ENCODE measurements at regions not wholly inside any gene's neighbourhood (a gene's known extent, or its start where the extent isn't known, plus 50 kb on each side); places are given as distances from the start of the nearest gene placed in this dataset.

DNA sequence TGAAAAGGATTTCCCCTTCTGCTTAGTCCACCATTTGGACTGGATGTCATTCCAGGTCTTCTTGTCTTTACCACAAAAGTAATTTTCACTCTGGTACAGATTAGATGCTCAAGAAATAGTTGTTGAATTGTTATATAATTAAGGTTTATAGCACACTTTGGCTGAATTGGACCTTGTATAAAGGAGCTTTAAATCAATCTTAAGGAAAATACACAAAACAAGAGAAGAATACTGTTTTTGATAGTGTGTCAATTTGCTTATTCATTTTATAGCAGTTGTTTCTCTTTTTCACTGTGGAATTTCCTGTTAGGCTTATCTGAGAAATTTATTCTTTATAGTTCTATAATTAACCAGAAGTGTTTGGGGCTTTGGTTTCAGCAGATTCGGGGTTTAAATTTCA, 62.7 kb upstream of the TDRD3 start:
- Histone ChIP-seq H2BK120ac (ENCODE audit: low read depth, low read length) (no peak overlapping the region), H4K5ac (ENCODE audit: low read depth, low read length) (no peak overlapping the region), H3K4me2 (ENCODE audit: low read depth, low read length) (no peak overlapping the region), H3K56ac (ENCODE audit: extremely low read depth, insufficient read depth, low read length) (no peak overlapping the region), H3K23ac (ENCODE audit: low read depth, low read length) (no peak overlapping the region), H3K4ac (ENCODE audit: low read depth, low read length) (no peak overlapping the region), H3K14ac (replicated peaks; ENCODE audit: low read depth, low read length) (no peak overlapping the region), H3K27me3 (ENCODE audit: control insufficient read depth, insufficient read depth, low read length) (peaks cover 1% of the 10 kb centered on the region), H3K4me1 (ENCODE audit: control insufficient read depth, insufficient read depth, low read length) (peaks cover 2% of the 10 kb centered on the region; the same call in 1 of the 2 replicates), H3K9ac (ENCODE audit: low read depth, low read length) (no peak overlapping the region), H3K18ac (ENCODE audit: low read depth, low read length) (no peak overlapping the region), H3K9me1 (ENCODE audit: insufficient read depth, low read length) (no peaks in the 10 kb centered on the region; the same call in 1 of the 2 replicates), H2AK9ac (replicated peaks; ENCODE audit: low read depth, low read length, poor library complexity) (no peak overlapping the region), H2AK5ac (ENCODE audit: low read depth, low read length) (no peak overlapping the region), H3K79me1 (ENCODE audit: low read depth in 1 of 2, low read length in 2 of 2) (no peaks in the 10 kb centered on the region), H2BK20ac (ENCODE audit: low read depth, low read length) (no peak overlapping the region), H3K36me3 (ENCODE audit: control insufficient read depth, insufficient read depth, low read length) (no peaks in the 10 kb centered on the region), H4K20me1 (ENCODE audit: insufficient read depth, low read length) (no peaks in the 10 kb centered on the region), H4K8ac (ENCODE audit: low read depth in 2 of 2, low read length in 2 of 2) (no peak overlapping the region), H3K4me3 (ENCODE audit: insufficient read depth, low read depth, low read length) (no peak overlapping the region), H2BK15ac (ENCODE audit: low read depth, low read length) (no peak overlapping the region), H3K27ac (ENCODE audit: insufficient read depth, low read length) (no peak overlapping the region), H3K9me3 (ENCODE audit: control insufficient read depth, insufficient read depth, low read length) (no peaks in the 10 kb centered on the region), H2AFZ (replicated peaks; ENCODE audit: low read length, poor library complexity) (no peak overlapping the region), H2BK5ac (ENCODE audit: low read depth, low read length, poor library complexity, severe bottlenecking) (no peak overlapping the region), H4K91ac (ENCODE audit: insufficient read depth, low read depth, low read length) (no peak overlapping the region)
- no TSS peak for BruUV-seq (replicated peaks)
- TF ChIP-seq, protein P1, sequence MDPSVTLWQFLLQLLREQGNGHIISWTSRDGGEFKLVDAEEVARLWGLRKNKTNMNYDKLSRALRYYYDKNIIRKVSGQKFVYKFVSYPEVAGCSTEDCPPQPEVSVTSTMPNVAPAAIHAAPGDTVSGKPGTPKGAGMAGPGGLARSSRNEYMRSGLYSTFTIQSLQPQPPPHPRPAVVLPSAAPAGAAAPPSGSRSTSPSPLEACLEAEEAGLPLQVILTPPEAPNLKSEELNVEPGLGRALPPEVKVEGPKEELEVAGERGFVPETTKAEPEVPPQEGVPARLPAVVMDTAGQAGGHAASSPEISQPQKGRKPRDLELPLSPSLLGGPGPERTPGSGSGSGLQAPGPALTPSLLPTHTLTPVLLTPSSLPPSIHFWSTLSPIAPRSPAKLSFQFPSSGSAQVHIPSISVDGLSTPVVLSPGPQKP (IDR thresholded peaks at IDR 0.05; ENCODE audit: borderline replicate concordance, low read depth, low read length): no peak
- TF ChIP-seq CTCF (conservative IDR thresholded peaks at IDR 0.05; ENCODE audit: low read depth, low read length): no peak
- TF ChIP-seq MXI1 (IDR thresholded peaks at IDR 0.05; ENCODE audit: borderline replicate concordance, low read depth, low read length): no peak
- TF ChIP-seq MAZ (IDR thresholded peaks at IDR 0.05; ENCODE audit: borderline replicate concordance, low read depth, low read length): no peak
- TF ChIP-seq FOS (IDR thresholded peaks at IDR 0.05; ENCODE audit: low read depth, low read length): no peak
- TF ChIP-seq BHLHE40 (IDR thresholded peaks at IDR 0.05; ENCODE audit: low read depth, low read length): no peak
- no peak for TF ChIP-seq CHD1 (IDR thresholded peaks at IDR 0.05; ENCODE audit: low read depth, low read length)
- TF ChIP-seq POLR2A (IDR thresholded peaks at IDR 0.05; ENCODE audit: low read depth, low read length): no peak
- TF ChIP-seq CEBPB (IDR thresholded peaks at IDR 0.05; ENCODE audit: low read depth, low read length): no peak
- no peak for TF ChIP-seq NFE2L2 (IDR thresholded peaks at IDR 0.05; ENCODE audit: low read depth, low read length)
- no peak for TF ChIP-seq RFX5 (IDR thresholded peaks at IDR 0.05; ENCODE audit: low read depth, low read length)
- TF ChIP-seq SMC3 (IDR thresholded peaks at IDR 0.05; ENCODE audit: low read depth, low read length): no peak
- TF ChIP-seq RCOR1 (IDR thresholded peaks at IDR 0.05; ENCODE audit: insufficient replicate concordance, low read length): no peak
- no peak for DNase-seq
- ChIA-PET POLR2A (ENCODE audit: unreplicated experiment) (interaction anchor here (0.7 kb wide), 1 partner anchor 423 kb away, joined by 6 read pairs; no protein-coding TSS in a partner anchor), CTCF (interaction anchor here (0.9 kb wide), 1 partner anchor 9 kb away, joined by 3 read pairs; no protein-coding TSS in a partner anchor)
- WGBS, 2 experiments (ENCODE audit: extremely low coverage in 2 of 2, insufficient read length in 1 of 2): no CpG with 5 or more reads among the region's 1 CpG
- ATAC-seq (ENCODE audit: low read depth): no peak
- in situ Hi-C loops (cut with MboI; ENCODE audit: low sequenced_read_pairs): loop anchor here (25.0 kb wide), 2 partner anchors 647 to 947 kb away; no protein-coding TSS in a partner anchor
- intact Hi-C loops (cut with micrococcal nuclease): loop anchor here (2.0 kb wide), 3 partner anchors 96 to 944 kb away; no protein-coding TSS in a partner anchor
- dilution Hi-C loops (cut with HindIII; ENCODE audit: low sequenced_read_pairs, unreplicated experiment): no loop called here

Data from IMR-90 (cell line).